Endothelial cell of umbilical vein (primary cell): ENCODE measurements at regions not wholly inside any gene's neighbourhood (a gene's known extent, or its start where the extent isn't known, plus 50 kb on each side); places are given as distances from the start of the nearest gene placed in this dataset.

Experiments
- BruUV-seq: library from RNA; stranded (reverse); fragments of 400-500 nt; replicated peaks from 2 replicates; lab custom pipeline; 2021; lab: Mats Ljungman, UMichigan
- CTCF ChIA-PET: fragments of 300-600, 350-600 bp; sonication (Branson Sonifier 250); formaldehyde crosslinking; loops from one replicate; lab custom pipeline; 2021; ENCODE audit warnings: antibody characterized with exemption, inconsistent platforms; lab: Charles Lee
- POLR2A ChIA-PET: fragments of 300-600, 350-600 bp; sonication (Branson Sonifier 250); formaldehyde crosslinking; loops from one replicate; lab custom pipeline; 2021; ENCODE audit warnings: antibody characterized with exemption, inconsistent platforms; lab: Charles Lee
- DNase-seq: peaks from one replicate; pipeline ENCODE4 v3.0.0-alpha.2; 2011; ENCODE audit warnings: low read depth, low spot score
- FAIRE-seq: peaks from 2 replicates; lab custom pipeline; 2011; peaks lifted over from hg19 to GRCh38; lab: Jason Lieb, UNC
- H2AFZ ChIP-seq: 2 replicates; pipeline ENCODE4 v1.6.0; 2012; ENCODE audit warnings: low read depth, low read length, control low read depth, inconsistent platforms
- H3K27ac ChIP-seq: 2 replicates; pipeline ENCODE4 v1.5.1; 2011; ENCODE audit warnings: low read depth, mild to moderate bottlenecking, control low read depth, low read length, moderate library complexity; ENCODE audit not compliant: insufficient read depth
- H3K27me3 ChIP-seq, 2 experiments: 2 replicates each; pipeline versions ENCODE4 v1.6.0 to v1.6.1; 2011; ENCODE audit warnings: low read length in 2 of 2, mixed read lengths in 1 of 2; ENCODE audit not compliant: control insufficient read depth in 2 of 2, insufficient read depth in 2 of 2
- H3K36me3 ChIP-seq, 2 experiments: 2 replicates in 1 of 2; 3 replicates in 1 of 2; pipeline ENCODE4 v1.5.1; 2011; ENCODE audit warnings: low read length in 2 of 2, mild to moderate bottlenecking in 1 of 2, moderate library complexity in 1 of 2; ENCODE audit not compliant: control insufficient read depth in 2 of 2, insufficient read depth in 2 of 2; ENCODE audit errors: extremely low read depth in 1 of 2
- H3K4me1 ChIP-seq: 3 replicates; pipeline ENCODE4 v1.5.1; 2011; ENCODE audit warnings: mild to moderate bottlenecking, low read length; ENCODE audit not compliant: control insufficient read depth, insufficient read depth; ENCODE audit errors: extremely low read depth
- H3K4me2 ChIP-seq: 2 replicates; pipeline ENCODE4 v1.6.1; 2011; ENCODE audit warnings: low read length, control low read depth, mixed read lengths; ENCODE audit not compliant: insufficient read depth
- H3K4me3 ChIP-seq, 3 experiments: fragments of 200-600 bp in 1 of 3; sonication (generic), shearing (Covaris generic) in 1 of 3; replicated peaks in 1 of 3; 2 replicates each; pipeline ENCODE4 v1.5.1; 2011 to 2016; ENCODE audit warnings: control low read depth in 3 of 3, low read length in 3 of 3, mild to moderate bottlenecking in 2 of 3, inconsistent platforms in 1 of 3, low read depth in 1 of 3, moderate library complexity in 1 of 3; ENCODE audit not compliant: insufficient read depth in 1 of 3
- H3K79me2 ChIP-seq: 2 replicates; pipeline ENCODE4 v1.6.0; 2012; ENCODE audit warnings: low read length, inconsistent platforms; ENCODE audit not compliant: control insufficient read depth, insufficient read depth
- H3K9ac ChIP-seq: replicated peaks from 2 replicates; pipeline ENCODE3; 2011; ENCODE audit warnings: low read length, control low read depth; ENCODE audit not compliant: insufficient read depth; ENCODE audit errors: extremely low read depth
- H3K9me1 ChIP-seq: replicated peaks from 3 replicates; pipeline ENCODE4 v1.6.0; 2011; ENCODE audit warnings: mild to moderate bottlenecking, low read length; ENCODE audit not compliant: control insufficient read depth, insufficient read depth; ENCODE audit errors: extremely low read depth
- H3K9me3 ChIP-seq: replicated peaks from 2 replicates; pipeline ENCODE4 v1.5.1; 2012; ENCODE audit warnings: low read length, inconsistent platforms; ENCODE audit not compliant: control insufficient read depth, insufficient read depth
- H4K20me1 ChIP-seq: replicated peaks from 2 replicates; pipeline ENCODE3; 2011; ENCODE audit warnings: mild to moderate bottlenecking, low read length; ENCODE audit not compliant: control insufficient read depth, insufficient read depth; ENCODE audit errors: extremely low read depth
- EZH2 ChIP-seq: IDR thresholded peaks from 2 replicates; pipeline ENCODE4 v1.6.1; 2012; ENCODE audit warnings: borderline replicate concordance, low read depth, mild to moderate bottlenecking, moderate library complexity, low read length, inconsistent platforms; ENCODE audit not compliant: severe bottlenecking
- FOS ChIP-seq: IDR thresholded peaks from 2 replicates; pipeline ENCODE4 v1.6.1; 2011; ENCODE audit warnings: mild to moderate bottlenecking, low read length, moderate library complexity, borderline replicate concordance; ENCODE audit not compliant: insufficient read depth
- GATA2 ChIP-seq: IDR thresholded peaks from 2 replicates; pipeline ENCODE4 v1.7.0; 2011; ENCODE audit warnings: low read depth, mild to moderate bottlenecking, moderate library complexity, mixed read lengths, low read length; ENCODE audit not compliant: insufficient read length, insufficient read depth
- JUN ChIP-seq: IDR thresholded peaks from 2 replicates; pipeline ENCODE4 v1.6.1; 2011; ENCODE audit warnings: borderline replicate concordance, low read depth; ENCODE audit not compliant: insufficient read length, insufficient read depth
- MYC ChIP-seq: IDR thresholded peaks from one replicate; pipeline ENCODE4 v1.6.1; 2011; ENCODE audit warnings: mild to moderate bottlenecking, low read depth, low read length
- POLR2A ChIP-seq: IDR thresholded peaks from 2 replicates; pipeline ENCODE4 v1.6.1; 2012; ENCODE audit warnings: low read depth, mild to moderate bottlenecking, control low read depth, low read length
- POLR2AphosphoS5 ChIP-seq: IDR thresholded peaks from 2 replicates; pipeline ENCODE4 v1.6.1; 2012; ENCODE audit warnings: low read depth, mild to moderate bottlenecking, control low read depth, low read length, moderate library complexity; ENCODE audit not compliant: insufficient read depth
- dilution Hi-C: fragments of 300-500 bp; cut with MboI; formaldehyde crosslinking; loops from one replicate; pipeline ENCODE4 v1.15.0; 2019; ENCODE audit warnings: low sequenced_read_pairs; ENCODE audit not compliant: extremely low pct_ligation_motif_present
- intact Hi-C: fragments of 100-400 bp; cut with micrococcal nuclease; formaldehyde crosslinking; loops from one replicate; pipeline ENCODE4 v1.10.0; 2022
- TF ChIP-seq, protein P1 (sequence below): IDR thresholded peaks from 2 replicates; pipeline ENCODE4 v1.6.1; 2011; ENCODE audit not compliant: insufficient read depth, insufficient read length
- TF ChIP-seq, protein P2 (sequence below), 2 donors: IDR thresholded peaks; 1 replicate in 1 of 2; 2 replicates in 1 of 2; pipeline ENCODE4 v1.5.1; 2011; ENCODE audit warnings: low read length in 2 of 2, mild to moderate bottlenecking in 2 of 2, moderate library complexity in 2 of 2, control low read depth in 1 of 2, inconsistent platforms in 1 of 2, low read depth in 1 of 2; ENCODE audit not compliant: insufficient read depth in 1 of 2; ENCODE audit errors: extremely low read depth in 1 of 2

DNA sequence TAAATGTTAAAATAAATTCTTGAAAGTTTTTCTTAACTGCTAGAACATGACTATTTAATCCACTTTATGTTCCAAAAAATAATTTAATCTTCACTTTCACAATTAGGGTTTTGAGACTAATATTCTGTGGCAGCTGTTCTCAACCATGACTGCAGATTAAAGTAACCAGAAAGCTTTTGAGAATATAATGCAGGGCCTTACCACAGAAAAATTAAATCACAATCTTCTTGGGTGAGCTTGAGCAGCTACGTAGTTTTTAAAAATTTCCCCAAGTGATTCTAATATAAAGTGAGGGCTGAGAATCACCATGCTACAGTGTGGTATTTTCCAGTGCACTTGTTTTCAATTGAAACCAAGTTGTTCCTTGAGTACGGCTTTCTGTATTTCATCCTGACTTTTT is 196.6 kb upstream of the PTCHD4 start:
- Histone ChIP-seq H4K20me1 (no peaks in the 10 kb centered on the region), H3K27me3 (no peaks in the 10 kb centered on the region), H3K4me3 (no peak overlapping the region), H2AFZ (no peak overlapping the region), H3K9me3 (no peaks in the 10 kb centered on the region), H3K9me1 (no peaks in the 10 kb centered on the region), H3K79me2 (no peaks in the 10 kb centered on the region), H3K27ac (no peak overlapping the region), H3K9ac (no peak overlapping the region), H3K4me2 (no peak overlapping the region), H3K36me3 (no peaks in the 10 kb centered on the region), H3K4me1 (no peaks in the 10 kb centered on the region)
- dilution Hi-C loops, result no loop called here
- CTCF ChIA-PET, result no interaction called here
- POLR2A ChIA-PET, result no interaction called here
- intact Hi-C loops, result no loop called here
- BruUV-seq, result no TSS peak
- DNase-seq, result no peak
- no peak for FAIRE-seq
- no peak for TF ChIP-seq MYC
- TF ChIP-seq POLR2A, result no peak
- TF ChIP-seq GATA2, result no peak
- TF ChIP-seq, protein P1, sequence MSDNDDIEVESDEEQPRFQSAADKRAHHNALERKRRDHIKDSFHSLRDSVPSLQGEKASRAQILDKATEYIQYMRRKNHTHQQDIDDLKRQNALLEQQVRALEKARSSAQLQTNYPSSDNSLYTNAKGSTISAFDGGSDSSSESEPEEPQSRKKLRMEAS, result no peak
- no peak for TF ChIP-seq EZH2
- no peak for TF ChIP-seq FOS

DNA sequence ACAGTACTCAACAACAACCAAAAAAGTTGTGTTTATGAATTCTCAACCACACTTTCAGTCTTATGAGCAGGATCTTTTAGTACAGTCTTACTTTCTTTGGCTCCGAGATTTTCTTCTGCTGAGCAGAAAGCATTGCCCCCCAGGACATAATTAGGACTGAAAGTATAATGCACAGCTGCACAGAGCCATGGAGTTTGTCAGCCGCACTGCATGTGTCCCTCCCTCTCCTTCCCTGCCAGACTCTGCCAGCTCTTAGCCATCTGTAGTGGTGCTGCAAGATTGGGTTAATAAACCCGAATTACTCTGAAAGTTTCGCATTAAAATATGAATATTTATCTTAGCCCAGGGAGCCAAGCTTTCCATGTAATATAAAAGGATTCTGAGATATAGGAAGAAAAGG is 179.6 kb upstream of the PTCHD4 start:
- Histone ChIP-seq H3K4me1 (no peaks in the 10 kb centered on the region), H3K36me3 (no peaks in the 10 kb centered on the region), H3K27ac (no peak overlapping the region), H3K4me2 (no peak overlapping the region), H2AFZ (no peak overlapping the region), H3K27me3 (no peaks in the 10 kb centered on the region), H3K79me2 (no peaks in the 10 kb centered on the region), H3K9me1 (no peaks in the 10 kb centered on the region), H3K4me3 (no peak overlapping the region), H4K20me1 (no peaks in the 10 kb centered on the region), H3K9me3 (no peaks in the 10 kb centered on the region), H3K9ac (no peak overlapping the region)
- ChIA-PET POLR2A (no interaction called here), CTCF (no interaction called here)
- no peak for DNase-seq
- no TSS peak for BruUV-seq
- dilution Hi-C loops (no loop called here), intact Hi-C loops (no loop called here)
- FAIRE-seq, result no peak
- TF ChIP-seq GATA2 (no peak), POLR2AphosphoS5 (no peak), MYC (no peak), EZH2 (no peak), FOS (no peak), POLR2A (no peak), JUN (no peak)
- TF ChIP-seq, protein P1, result no peak
- TF ChIP-seq, protein P2, sequence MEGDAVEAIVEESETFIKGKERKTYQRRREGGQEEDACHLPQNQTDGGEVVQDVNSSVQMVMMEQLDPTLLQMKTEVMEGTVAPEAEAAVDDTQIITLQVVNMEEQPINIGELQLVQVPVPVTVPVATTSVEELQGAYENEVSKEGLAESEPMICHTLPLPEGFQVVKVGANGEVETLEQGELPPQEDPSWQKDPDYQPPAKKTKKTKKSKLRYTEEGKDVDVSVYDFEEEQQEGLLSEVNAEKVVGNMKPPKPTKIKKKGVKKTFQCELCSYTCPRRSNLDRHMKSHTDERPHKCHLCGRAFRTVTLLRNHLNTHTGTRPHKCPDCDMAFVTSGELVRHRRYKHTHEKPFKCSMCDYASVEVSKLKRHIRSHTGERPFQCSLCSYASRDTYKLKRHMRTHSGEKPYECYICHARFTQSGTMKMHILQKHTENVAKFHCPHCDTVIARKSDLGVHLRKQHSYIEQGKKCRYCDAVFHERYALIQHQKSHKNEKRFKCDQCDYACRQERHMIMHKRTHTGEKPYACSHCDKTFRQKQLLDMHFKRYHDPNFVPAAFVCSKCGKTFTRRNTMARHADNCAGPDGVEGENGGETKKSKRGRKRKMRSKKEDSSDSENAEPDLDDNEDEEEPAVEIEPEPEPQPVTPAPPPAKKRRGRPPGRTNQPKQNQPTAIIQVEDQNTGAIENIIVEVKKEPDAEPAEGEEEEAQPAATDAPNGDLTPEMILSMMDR (IDR thresholded peaks at IDR 0.05; ENCODE audit: extremely low read depth in 1 of 2, insufficient read depth in 1 of 2, low read depth in 1 of 2, low read length in 2 of 2), result no peak
